Esophagus (tissue), 2 donors: ENCODE measurements at regions not wholly inside any gene's neighbourhood (a gene's known extent, or its start where the extent isn't known, plus 50 kb on each side); places are given as distances from the start of the nearest gene placed in this dataset.

ENCODE experiments used
- H3K27ac ChIP-seq, 2 donors: one replicate each; pipeline ENCODE4 v1.5.1; 2013; ENCODE audit warnings: low read depth in 2 of 2, mild to moderate bottlenecking in 2 of 2, inconsistent platforms in 1 of 2, low read length in 1 of 2, moderate library complexity in 1 of 2
- H3K27me3 ChIP-seq, 2 donors: one replicate each; pipeline ENCODE4 v1.6.1; 2013; ENCODE audit warnings: low read length in 2 of 2, control low read depth in 1 of 2, mild to moderate bottlenecking in 1 of 2; ENCODE audit not compliant: insufficient read depth in 2 of 2, control insufficient read depth in 1 of 2
- H3K36me3 ChIP-seq, 2 donors: one replicate each; pipeline ENCODE4 v1.6.1; 2013; ENCODE audit warnings: low read length in 1 of 2; ENCODE audit not compliant: control insufficient read depth in 2 of 2, insufficient read depth in 2 of 2
- H3K4me1 ChIP-seq, 2 donors: one replicate each; pipeline ENCODE4 v1.6.1; 2013; ENCODE audit warnings: low read length in 1 of 2; ENCODE audit not compliant: control insufficient read depth in 2 of 2, insufficient read depth in 2 of 2
- H3K4me3 ChIP-seq, 2 donors: one replicate each; pipeline ENCODE4 v1.5.1; 2013; ENCODE audit warnings: low read length in 2 of 2, mild to moderate bottlenecking in 2 of 2, low read depth in 1 of 2, moderate library complexity in 1 of 2
- H3K9me3 ChIP-seq, 2 donors: one replicate each; pipeline ENCODE4 v1.6.1; 2013; ENCODE audit warnings: mild to moderate bottlenecking in 2 of 2, low read depth in 1 of 2, low read length in 1 of 2, moderate library complexity in 1 of 2; ENCODE audit not compliant: control insufficient read depth in 2 of 2, insufficient read depth in 1 of 2
- WGBS, 2 donors: extraction: QIAGEN DNeasy Blood & Tissue Kit; methylation state at CpG; one replicate each; pipeline ENCODE4 v1.1.7; 2013; 5-methylcytosine and 5-hydroxymethylcytosine counted together
- donor health status: healthy with polysubstance abuse.
- donor health status: Bipolar disorder and iron deficiency.

DNA sequence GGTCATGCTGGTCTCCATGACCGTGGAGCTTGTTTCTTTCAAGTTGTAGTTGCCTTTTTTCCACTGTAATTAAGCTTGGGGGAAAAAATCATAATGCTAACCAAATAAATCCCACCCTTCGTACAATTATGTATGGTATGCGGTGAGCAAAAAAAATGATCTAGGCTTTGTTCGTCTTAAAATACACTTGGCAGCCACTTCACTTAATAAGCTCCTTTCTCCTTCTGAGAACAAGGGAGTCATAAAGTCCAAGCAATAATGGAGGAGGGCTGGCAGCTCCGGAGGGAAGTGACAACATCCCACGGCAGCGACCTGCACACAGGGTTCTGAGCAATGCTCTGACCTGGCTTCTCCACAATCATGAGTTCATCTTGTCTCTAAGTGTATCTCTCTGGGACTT lies 91.2 kb upstream of the KLHL29 start:
- H3K36me3 ChIP-seq, result no peaks in the 10 kb centered on the region
- no peak overlapping the region for H3K4me3 ChIP-seq
- H3K9me3 ChIP-seq, result no peaks in the 10 kb centered on the region
- H3K27me3 ChIP-seq, result no peaks in the 10 kb centered on the region
- no peak overlapping the region for H3K27ac ChIP-seq
- H3K4me1 ChIP-seq, result peaks cover 3% of the 10 kb centered on the region in 2 donors
- WGBS, 2 donors, result 35 to 43% methylated on average over 7 of the region's 7 CpGs

DNA sequence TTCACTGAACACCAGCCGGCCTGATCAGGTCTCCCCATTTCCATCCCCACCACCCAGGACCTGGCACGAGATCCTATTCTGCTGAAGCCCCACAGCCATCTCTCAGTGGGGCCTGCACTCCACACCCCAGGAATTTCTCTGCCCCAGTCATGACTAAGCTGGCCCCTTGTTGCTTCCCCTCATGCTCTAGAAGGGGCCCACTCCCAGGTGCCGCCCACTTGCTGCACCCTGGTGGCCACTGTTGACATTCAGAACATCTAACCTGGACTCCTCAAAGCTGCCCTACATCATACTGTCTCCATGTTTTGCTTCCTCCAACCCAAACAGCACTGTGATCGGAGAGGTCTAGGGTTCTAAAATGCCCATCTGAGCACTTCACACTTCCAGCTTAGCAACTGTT lies 90.7 kb upstream of the KLHL29 start:
- H3K4me1 ChIP-seq, result peaks cover 3% of the 10 kb centered on the region in 2 donors
- no peak overlapping the region for H3K4me3 ChIP-seq
- WGBS, 2 donors, result 64 to 78% methylated on average over 4 of the region's 4 CpGs
- no peaks in the 10 kb centered on the region for H3K36me3 ChIP-seq
- H3K27ac ChIP-seq, result no peak overlapping the region
- H3K27me3 ChIP-seq, result no peaks in the 10 kb centered on the region
- H3K9me3 ChIP-seq, result no peaks in the 10 kb centered on the region

DNA sequence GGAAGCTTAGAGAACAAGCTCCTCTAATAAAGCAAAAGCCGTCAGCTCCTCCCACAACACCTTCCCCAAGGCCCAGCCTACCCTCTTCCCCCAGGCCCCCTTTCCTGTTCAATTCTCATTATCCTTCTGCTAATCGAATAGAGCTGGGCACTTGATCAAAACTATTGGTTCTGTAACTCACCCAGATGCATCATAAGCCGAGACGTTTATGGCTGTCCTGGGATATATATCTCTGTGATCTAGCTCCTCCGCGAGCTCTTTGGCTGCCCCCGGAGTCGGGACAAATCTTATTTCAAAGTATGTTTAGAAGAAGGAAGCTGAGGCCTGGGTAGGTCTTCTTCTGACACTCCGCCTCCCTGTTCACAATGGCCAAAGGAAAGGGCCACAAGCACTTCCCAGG lies 88.3 kb upstream of the KLHL29 start:
- Histone ChIP-seq H3K9me3 (no peaks in the 10 kb centered on the region), H3K36me3 (no peaks in the 10 kb centered on the region), H3K27me3 (no peaks in the 10 kb centered on the region), H3K4me3 (no peak overlapping the region), H3K4me1 (peaks cover 3% of the 10 kb centered on the region in 2 donors), H3K27ac (no peak overlapping the region)
- 86 to 91% methylated on average over 9 of the region's 9 CpGs for WGBS, 2 donors

DNA sequence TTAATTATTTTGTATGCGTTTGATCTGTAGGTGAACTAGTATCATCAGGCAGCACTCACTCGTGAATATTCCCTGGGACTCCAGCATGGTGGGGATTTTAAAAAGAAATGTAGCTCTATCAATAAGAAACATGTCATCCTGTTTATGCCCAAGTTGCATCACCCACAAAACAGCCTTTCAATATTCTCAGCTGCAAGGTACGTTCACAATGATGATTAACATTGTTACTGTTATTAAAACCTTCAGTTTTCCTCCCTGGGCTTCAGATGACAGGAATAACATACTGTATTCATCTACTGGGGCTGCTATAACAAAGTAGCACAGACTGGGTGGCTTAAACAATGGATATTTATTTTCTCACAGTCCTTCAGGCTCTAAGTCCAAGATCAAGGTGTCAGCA lies 87.9 kb upstream of the KLHL29 start:
- H3K27me3 ChIP-seq, result no peaks in the 10 kb centered on the region
- H3K36me3 ChIP-seq, result no peaks in the 10 kb centered on the region
- no peak overlapping the region for H3K27ac ChIP-seq
- H3K4me3 ChIP-seq, result no peak overlapping the region
- WGBS, 2 donors, result 70 to 78% methylated on average over 3 of the region's 3 CpGs
- peaks cover 3% of the 10 kb centered on the region in 2 donors for H3K4me1 ChIP-seq
- H3K9me3 ChIP-seq, result no peaks in the 10 kb centered on the region

DNA sequence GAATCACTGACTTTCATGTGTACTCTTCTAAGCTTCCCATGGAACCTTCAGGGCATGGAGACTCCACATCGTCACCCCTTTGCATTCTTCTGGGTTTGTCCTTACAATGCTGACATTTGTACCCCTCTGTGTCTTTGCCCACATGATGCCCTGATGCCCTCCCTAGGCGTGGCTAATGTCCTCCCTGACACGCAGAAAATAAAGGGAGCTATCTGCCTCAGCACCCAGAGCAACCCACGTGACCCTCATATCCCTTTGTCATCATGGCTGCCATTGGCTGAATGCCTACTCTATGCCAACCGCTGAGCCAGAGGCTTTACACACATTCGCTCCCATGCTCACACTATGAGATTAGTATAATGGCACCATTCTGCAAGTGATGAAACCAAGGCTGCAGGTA lies 86.4 kb upstream of the KLHL29 start:
- Histone ChIP-seq H3K36me3 (no peaks in the 10 kb centered on the region), H3K9me3 (no peaks in the 10 kb centered on the region), H3K27ac (no peak overlapping the region), H3K4me1 (no peaks in the 10 kb centered on the region), H3K4me3 (no peak overlapping the region), H3K27me3 (no peaks in the 10 kb centered on the region)
- 86 to 91% methylated on average over 6 of the region's 6 CpGs for WGBS, 2 donors

DNA sequence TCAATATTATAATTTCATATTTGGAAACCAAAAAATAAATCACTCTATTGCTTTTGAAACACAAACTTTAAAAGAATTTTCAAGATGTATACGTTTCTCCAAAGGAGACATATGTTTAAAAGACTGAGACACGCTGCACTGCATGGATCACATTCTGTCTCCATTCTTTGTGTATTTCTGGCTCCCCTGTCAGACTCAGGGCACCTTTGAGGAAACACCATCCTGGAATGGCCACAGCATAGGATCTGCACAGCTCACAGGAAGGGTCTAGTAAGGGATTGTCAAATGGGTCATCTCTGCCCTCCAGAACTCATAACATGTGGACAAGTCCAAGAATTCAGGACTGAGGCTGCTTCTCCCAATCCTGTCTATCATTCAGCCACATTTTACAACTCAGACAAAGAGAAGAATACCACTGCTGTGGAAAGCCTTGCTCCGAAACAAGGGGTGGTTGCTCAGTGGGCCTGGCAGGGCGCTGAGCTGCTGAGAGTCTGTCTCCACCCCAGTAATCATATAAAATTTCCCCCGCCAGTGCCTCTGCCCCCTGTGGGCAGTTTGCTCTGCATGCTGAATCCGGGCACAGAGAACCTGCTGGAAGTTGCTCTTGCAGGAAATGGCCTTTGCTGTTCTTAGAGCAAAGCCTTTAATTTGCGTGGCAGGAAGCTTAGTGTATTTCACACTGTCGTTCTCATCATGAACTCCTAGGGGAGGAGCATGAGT lies 85.3 kb upstream of the KLHL29 start:
- H3K4me3 ChIP-seq, result no peak overlapping the region
- no peaks in the 10 kb centered on the region for H3K27me3 ChIP-seq
- H3K36me3 ChIP-seq, result no peaks in the 10 kb centered on the region
- no peak overlapping the region for H3K27ac ChIP-seq
- H3K9me3 ChIP-seq, result no peaks in the 10 kb centered on the region
- 83 to 86% methylated on average over 8 of the region's 8 CpGs for whole genome bisulfite sequencing, 2 donors
- no peaks in the 10 kb centered on the region for H3K4me1 ChIP-seq

DNA sequence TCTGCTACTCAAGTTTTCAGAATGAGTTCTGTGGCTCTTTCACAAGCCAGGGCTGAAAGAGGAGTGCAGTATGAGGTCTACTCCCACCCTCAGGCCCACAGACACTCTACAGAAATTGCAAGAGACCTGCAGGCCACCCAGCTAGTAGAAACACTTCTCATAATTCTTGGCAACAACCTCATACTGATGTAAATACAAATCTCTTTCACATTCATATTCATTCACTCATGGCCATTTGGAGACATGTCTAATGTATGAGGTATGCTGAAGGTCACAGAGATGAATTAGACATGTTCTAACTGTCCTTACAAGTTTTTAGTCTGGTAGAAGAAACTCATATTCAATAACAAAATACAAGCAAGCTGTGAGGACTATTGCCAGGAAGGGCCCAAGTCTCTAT lies 83.8 kb upstream of the KLHL29 start:
- Histone ChIP-seq H3K27ac (no peak overlapping the region), H3K4me1 (no peaks in the 10 kb centered on the region), H3K36me3 (no peaks in the 10 kb centered on the region)

DNA sequence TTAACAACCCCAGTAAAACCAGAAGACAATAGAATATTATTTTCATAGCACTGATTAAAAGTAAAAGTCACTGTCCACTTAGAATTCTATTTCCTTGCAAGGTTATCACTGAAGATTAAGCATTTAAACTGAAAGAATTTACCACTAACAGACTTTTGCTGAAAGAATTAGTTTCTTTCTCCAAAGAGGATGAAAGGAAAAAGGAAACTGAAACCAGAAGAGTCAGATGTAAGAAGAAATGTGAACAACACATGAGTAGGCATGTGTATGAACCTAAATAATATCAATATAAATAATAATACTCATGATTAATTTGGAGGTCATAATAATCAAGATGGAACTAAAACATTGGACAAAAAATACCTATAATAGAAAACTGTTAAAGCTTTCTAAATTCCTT lies 82.4 kb upstream of the KLHL29 start:
- no peaks in the 10 kb centered on the region for H3K4me1 ChIP-seq
- no peak overlapping the region for H3K4me3 ChIP-seq
- no peaks in the 10 kb centered on the region for H3K27me3 ChIP-seq
- H3K9me3 ChIP-seq, result no peaks in the 10 kb centered on the region
- no peak overlapping the region for H3K27ac ChIP-seq
- H3K36me3 ChIP-seq, result no peaks in the 10 kb centered on the region

More for the DNA sequence above, 83.8 kb upstream of the KLHL29 start:
- Histone ChIP-seq H3K9me3 (no peaks in the 10 kb centered on the region), H3K27me3 (no peaks in the 10 kb centered on the region), H3K4me3 (no peak overlapping the region)

DNA sequence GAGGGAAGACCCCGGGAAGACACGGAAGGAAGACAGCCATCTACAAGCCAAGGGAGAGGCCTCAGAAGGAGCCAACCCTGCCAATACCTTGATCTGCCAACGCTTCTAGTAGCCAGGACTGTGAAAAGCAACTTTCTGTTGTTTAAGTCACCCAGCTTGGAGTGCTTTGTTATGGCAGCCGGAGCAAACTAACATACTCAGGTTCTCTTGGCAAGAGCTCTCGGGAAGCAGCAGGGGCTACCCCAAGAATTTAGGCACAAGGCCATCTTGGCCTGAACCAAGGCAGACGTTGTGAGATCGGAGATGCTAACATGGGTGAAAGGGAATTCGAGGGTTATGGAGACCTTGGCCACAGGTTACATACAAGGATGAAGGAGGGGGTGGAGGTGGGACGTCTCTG lies 78.6 kb upstream of the KLHL29 start:
- H3K36me3 ChIP-seq, result no peaks in the 10 kb centered on the region
- H3K4me1 ChIP-seq, result no peaks in the 10 kb centered on the region
- 74 to 76% methylated on average over 9 of the region's 9 CpGs for WGBS, 2 donors
- no peak overlapping the region for H3K27ac ChIP-seq
- no peaks in the 10 kb centered on the region for H3K9me3 ChIP-seq
- no peaks in the 10 kb centered on the region for H3K27me3 ChIP-seq
- H3K4me3 ChIP-seq, result no peak overlapping the region

DNA sequence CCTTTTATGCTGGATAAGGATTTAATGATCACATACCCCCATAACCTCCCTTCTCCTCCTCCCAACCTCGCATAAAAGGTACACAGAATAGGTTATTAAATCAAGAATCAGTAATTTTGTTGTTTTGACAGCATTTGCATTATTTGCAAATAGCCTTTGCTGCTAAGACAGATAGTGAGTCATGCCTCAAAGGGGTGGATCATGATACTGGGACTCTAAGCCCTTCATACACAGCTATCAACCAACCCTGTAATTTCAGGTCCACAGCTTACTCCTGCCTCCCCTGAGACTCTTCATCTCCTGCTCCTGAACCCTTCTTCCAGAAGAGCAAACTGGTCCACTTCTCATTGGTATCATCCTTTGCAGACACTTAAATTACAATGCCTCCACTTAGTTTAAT lies 73.8 kb upstream of the KLHL29 start:
- Histone ChIP-seq H3K27me3 (no peaks in the 10 kb centered on the region), H3K27ac (no peak overlapping the region), H3K36me3 (no peaks in the 10 kb centered on the region), H3K9me3 (no peaks in the 10 kb centered on the region), H3K4me3 (no peak overlapping the region), H3K4me1 (no peaks in the 10 kb centered on the region)
- WGBS, 2 donors, result 56 to 60% methylated on average over 1 of the region's 1 CpG
